ENCODE measurements at regions not wholly inside any gene's neighbourhood (a gene's known extent, or its start where the extent isn't known, plus 50 kb on each side); places are given as distances from the start of the nearest gene placed in this dataset.

- no peak for TF ChIP-seq POLR2A (IDR thresholded peaks at IDR 0.05)
- TF ChIP-seq, protein P1, sequence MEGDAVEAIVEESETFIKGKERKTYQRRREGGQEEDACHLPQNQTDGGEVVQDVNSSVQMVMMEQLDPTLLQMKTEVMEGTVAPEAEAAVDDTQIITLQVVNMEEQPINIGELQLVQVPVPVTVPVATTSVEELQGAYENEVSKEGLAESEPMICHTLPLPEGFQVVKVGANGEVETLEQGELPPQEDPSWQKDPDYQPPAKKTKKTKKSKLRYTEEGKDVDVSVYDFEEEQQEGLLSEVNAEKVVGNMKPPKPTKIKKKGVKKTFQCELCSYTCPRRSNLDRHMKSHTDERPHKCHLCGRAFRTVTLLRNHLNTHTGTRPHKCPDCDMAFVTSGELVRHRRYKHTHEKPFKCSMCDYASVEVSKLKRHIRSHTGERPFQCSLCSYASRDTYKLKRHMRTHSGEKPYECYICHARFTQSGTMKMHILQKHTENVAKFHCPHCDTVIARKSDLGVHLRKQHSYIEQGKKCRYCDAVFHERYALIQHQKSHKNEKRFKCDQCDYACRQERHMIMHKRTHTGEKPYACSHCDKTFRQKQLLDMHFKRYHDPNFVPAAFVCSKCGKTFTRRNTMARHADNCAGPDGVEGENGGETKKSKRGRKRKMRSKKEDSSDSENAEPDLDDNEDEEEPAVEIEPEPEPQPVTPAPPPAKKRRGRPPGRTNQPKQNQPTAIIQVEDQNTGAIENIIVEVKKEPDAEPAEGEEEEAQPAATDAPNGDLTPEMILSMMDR (IDR thresholded peaks at IDR 0.05), result no peak
These were observed 268.7 kb downstream of the TBL1XR1 start for GRCh38 chr3:176928582-176928931.

Measured in Peyer's patch (tissue), 4 donors.